T-helper 2 cell treated with Interferon-gamma antibody and Interleukin-4, amounts not matched to agents 5 μg/mL and 100 μg/mL, for 36 hours (primary cell): ENCODE measurements at regions not wholly inside any gene's neighbourhood (a gene's known extent, or its start where the extent isn't known, plus 50 kb on each side); places are given as distances from the start of the nearest gene placed in this dataset.
"Not testable (repeated sequence)": the region's sequence is repeated elsewhere in the genome, so short reads cannot be mapped to it uniquely, and the experiment has no call there.

Experiments
- DNase-seq: peaks from one replicate; pipeline ENCODE4 v3.0.0; 2021; ENCODE audit warnings: low spot score
- H3K27ac Mint-ChIP-seq: one replicate; pipeline ENCODE4 v1.8.0; 2021; ENCODE audit warnings: mild to moderate bottlenecking, mixed read lengths
- H3K27me3 Mint-ChIP-seq: one replicate; pipeline ENCODE4 v1.8.0; 2021; ENCODE audit warnings: low read depth, mixed read lengths
- H3K36me3 Mint-ChIP-seq: one replicate; pipeline ENCODE4 v1.8.0; 2021; ENCODE audit warnings: low read depth, mixed read lengths
- H3K4me1 Mint-ChIP-seq: one replicate; pipeline ENCODE4 v1.8.0; 2021; ENCODE audit warnings: low read depth, mixed read lengths
- H3K4me3 Mint-ChIP-seq: one replicate; pipeline ENCODE4 v1.8.0; 2022; ENCODE audit warnings: mild to moderate bottlenecking, moderate library complexity, mixed read lengths
- H3K9me3 Mint-ChIP-seq: one replicate; pipeline ENCODE4 v1.8.0; 2021; ENCODE audit warnings: mixed read lengths

DNA sequence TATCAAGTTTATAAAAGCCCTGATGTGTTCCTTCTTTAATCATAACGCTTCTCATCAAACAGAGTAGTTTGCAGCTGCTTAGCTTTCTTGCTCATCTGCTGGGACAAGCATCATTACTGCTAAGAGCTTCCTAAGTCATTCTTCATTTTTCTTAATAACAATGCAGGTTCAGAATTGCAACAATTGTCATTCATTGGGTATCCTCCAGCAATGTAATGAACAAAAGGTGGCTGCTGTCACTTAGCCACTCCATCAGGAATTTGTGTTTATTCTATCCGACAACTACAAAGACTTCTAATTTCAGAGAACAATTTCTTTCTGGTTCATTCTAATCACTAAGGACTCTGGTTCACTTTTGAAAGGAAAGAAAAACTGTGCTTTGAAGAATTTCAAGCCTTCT is 836.7 kb upstream of the CDH10 start:
- DNase-seq = no peak
- H3K4me1 Mint-ChIP-seq = no peaks in the 10 kb centered on the region
- H3K27me3 Mint-ChIP-seq = no peaks in the 10 kb centered on the region
- H3K9me3 Mint-ChIP-seq = peaks cover 15% of the 10 kb centered on the region
- H3K4me3 Mint-ChIP-seq = no peak overlapping the region
- H3K27ac Mint-ChIP-seq = no peak overlapping the region
- H3K36me3 Mint-ChIP-seq = no peaks in the 10 kb centered on the region

DNA sequence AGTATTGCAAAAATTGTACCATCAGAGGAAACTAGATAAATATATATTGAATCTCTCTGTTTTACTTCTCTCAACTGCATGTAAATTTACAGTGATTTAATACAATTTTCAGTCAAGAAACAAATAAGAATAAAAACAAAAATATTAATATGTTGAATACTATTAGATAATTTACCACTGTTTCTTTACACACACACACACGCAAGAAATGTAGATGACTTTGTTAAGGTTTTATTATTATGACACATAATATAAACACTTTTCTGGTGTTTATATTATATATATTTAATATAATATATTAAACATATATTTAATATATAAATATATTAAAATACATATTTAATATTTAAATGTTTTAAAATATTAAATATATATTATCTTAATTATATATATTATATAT is 814.3 kb upstream of the CDH10 start:
- Mint-ChIP-seq H3K4me1 (no peaks in the 10 kb centered on the region), H3K27me3 (no peaks in the 10 kb centered on the region), H3K27ac (no peak overlapping the region), H3K36me3 (no peaks in the 10 kb centered on the region), H3K4me3 (no peak overlapping the region), H3K9me3 (peaks cover 44% of the 10 kb centered on the region)
- DNase-seq = no peak

DNA sequence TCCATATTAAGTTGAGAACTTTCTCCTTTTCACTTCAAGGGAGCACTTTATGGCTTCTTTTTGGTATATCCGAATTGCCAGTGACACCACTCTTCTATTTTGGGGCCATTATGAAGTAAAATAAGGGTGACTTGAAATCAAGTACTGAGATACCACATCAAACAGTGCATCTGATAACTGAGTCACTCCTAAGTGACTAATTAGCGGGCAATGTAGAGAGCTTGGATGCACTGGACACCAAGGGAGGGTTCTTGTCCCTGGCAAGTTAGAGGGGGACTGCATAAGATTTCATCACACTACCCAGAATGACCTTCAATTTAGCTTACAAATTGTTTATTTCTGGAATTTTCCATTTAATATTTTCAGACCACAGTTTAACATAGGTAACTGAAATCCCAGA is 813.9 kb upstream of the CDH10 start:
- H3K36me3 Mint-ChIP-seq = no peaks in the 10 kb centered on the region
- no peaks in the 10 kb centered on the region for H3K4me1 Mint-ChIP-seq
- no peak overlapping the region for H3K4me3 Mint-ChIP-seq
- no peak overlapping the region for H3K27ac Mint-ChIP-seq
- H3K27me3 Mint-ChIP-seq = no peaks in the 10 kb centered on the region
- peaks cover 45% of the 10 kb centered on the region for H3K9me3 Mint-ChIP-seq
- DNase-seq = no peak

DNA sequence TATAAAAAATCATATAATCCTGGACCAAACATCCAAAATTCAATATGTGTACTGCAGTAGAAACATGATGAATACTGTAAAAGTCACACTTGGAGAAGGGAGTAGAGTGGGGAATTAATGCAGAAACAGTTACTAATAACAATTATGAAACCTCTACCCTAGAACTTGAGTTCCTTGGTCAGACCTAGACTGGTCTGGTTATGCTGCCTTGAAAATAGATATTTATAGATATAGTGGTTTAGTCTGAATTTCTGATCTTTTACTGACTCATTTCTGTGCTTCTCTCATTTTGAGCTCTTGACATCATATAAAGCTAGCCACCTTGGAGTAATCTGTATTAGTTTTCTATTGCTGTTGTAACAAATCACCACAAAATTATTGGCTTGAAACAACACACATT is 808.7 kb upstream of the CDH10 start:
- H3K27me3 Mint-ChIP-seq = no peaks in the 10 kb centered on the region
- DNase-seq = no peak
- H3K4me3 Mint-ChIP-seq = no peak overlapping the region
- H3K36me3 Mint-ChIP-seq = no peaks in the 10 kb centered on the region
- H3K9me3 Mint-ChIP-seq = peaks cover 48% of the 10 kb centered on the region
- H3K4me1 Mint-ChIP-seq = no peaks in the 10 kb centered on the region
- H3K27ac Mint-ChIP-seq = no peak overlapping the region

DNA sequence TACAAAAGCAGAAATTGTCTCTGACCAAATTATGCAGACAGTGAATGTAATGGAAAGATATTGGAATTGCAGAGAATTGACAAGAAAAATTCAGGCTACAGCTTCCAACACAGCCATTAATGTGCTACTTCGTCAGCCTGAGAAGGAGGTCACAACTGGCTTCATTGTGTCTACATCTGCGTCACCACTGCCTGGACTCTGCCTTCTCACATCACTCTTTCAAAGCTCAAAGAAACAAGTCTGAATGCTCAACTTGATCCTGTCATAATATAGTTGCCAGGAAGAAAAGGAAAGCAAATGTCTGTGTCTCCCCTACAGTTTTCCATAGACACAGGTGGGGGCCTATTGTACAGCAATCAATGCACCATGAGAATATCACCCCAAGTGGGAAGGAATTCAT is 806.5 kb upstream of the CDH10 start:
- H3K4me3 Mint-ChIP-seq = no peak overlapping the region

DNA sequence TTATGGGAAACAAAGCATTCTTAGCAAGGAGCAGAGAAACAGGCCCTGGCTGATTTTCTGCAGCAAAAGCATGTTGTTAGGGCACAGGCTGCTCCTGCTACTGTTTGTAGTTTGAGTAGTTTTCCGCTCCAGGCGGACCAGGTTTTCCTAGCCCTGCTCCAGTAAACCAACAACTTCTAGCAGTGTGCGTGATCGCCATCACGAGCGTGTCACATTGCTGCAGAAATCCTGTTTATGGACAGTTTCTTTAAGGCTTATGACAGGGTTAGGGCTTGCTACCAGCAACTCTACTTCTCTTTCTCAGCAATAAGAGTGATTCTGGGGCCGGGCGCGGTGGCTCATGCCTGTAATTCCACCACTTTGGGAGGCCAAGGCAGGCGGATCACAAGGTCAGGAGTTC is 803.9 kb upstream of the CDH10 start:
- Mint-ChIP-seq H3K4me1 (no peaks in the 10 kb centered on the region), H3K4me3 (no peak overlapping the region), H3K9me3 (peaks cover 35% of the 10 kb centered on the region), H3K27me3 (no peaks in the 10 kb centered on the region), H3K27ac (no peak overlapping the region), H3K36me3 (no peaks in the 10 kb centered on the region)
- DNase-seq = no peak

More for the DNA sequence above, 806.5 kb upstream of the CDH10 start:
- Mint-ChIP-seq H3K9me3 (peaks cover 42% of the 10 kb centered on the region), H3K36me3 (no peaks in the 10 kb centered on the region), H3K4me1 (no peaks in the 10 kb centered on the region), H3K27ac (no peak overlapping the region), H3K27me3 (no peaks in the 10 kb centered on the region)
- DNase-seq = no peak

DNA sequence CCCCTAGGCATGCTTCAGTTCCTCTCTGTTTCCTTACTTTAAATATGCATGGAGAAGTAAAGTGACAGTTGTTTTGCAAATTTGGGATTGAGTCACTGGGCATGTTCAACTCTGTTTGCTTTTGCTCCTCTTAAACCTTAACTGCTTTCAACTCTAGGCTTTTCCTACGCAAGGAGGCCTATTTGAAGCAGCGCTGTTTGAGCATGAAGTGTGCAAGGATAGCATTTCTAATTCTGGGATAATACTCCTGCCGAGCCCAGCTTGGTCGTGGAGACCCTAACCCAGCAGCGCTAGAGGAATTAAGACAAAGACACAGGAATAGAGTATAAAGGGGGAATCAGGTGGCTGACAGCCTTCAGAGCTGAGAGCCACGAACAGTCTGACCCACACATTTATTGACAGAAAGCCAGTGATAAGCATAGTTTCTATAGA is 803.4 kb upstream of the CDH10 start:
- H3K4me1 Mint-ChIP-seq = no peaks in the 10 kb centered on the region
- H3K27ac Mint-ChIP-seq = no peak overlapping the region
- peaks cover 33% of the 10 kb centered on the region for H3K9me3 Mint-ChIP-seq
- no peaks in the 10 kb centered on the region for H3K27me3 Mint-ChIP-seq
- no peak for DNase-seq
- H3K36me3 Mint-ChIP-seq = no peaks in the 10 kb centered on the region
- no peak overlapping the region for H3K4me3 Mint-ChIP-seq

DNA sequence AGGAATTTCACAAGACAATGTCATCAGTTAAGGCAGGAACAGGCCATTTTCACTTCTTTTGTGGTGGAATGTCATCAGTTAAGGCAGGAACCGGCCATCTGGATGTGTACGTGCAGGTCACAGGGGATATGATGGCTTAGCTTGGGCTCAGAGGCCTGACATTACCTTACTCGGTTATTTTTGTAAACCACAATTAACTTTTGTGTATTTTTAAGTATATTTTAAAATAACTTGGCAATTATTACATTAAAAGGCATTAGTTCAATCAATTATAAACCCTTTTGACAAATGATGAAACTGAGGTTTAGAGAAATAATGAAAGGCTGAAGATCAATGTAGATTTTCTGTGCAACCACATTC is 801.3 kb upstream of the CDH10 start:
- H3K36me3 Mint-ChIP-seq, H3K4me3 Mint-ChIP-seq, H3K27ac Mint-ChIP-seq, DNase-seq, H3K4me1 Mint-ChIP-seq, H3K27me3 Mint-ChIP-seq: not testable (repeated sequence)
- peaks cover 27% of the 10 kb centered on the region for H3K9me3 Mint-ChIP-seq

DNA sequence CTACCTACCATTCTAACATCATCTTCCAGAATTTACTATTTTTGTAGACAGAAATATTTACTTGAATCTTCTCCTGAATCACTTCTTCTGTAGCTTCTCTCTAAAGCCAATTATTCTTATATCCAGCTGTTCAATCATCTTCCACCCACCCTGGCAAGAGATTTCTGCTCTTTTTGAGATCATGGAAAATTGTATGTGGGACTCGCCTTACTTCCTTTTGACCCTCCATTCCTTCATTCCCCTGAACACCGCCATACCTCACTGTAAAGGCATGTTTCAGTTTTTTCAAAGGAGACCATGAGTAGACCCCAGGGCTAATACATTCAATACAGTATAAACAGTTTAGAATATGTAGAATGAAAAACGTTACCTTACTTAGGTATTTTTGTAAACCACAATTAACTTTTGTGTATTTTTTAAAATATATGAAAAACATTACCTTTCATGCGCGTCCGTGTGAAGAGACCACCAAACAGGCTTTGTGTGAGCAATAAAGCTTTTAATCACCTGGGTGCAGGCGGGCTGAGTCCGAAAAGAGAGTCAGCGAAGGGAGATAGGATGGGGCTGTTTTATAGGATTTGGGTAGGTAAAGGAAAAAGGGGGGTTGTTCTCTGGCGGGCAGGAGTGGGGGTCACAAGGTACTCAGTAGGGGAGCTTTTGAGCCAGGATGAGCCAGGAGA is 800.7 kb upstream of the CDH10 start:
- H3K36me3 Mint-ChIP-seq, H3K27me3 Mint-ChIP-seq, DNase-seq, H3K27ac Mint-ChIP-seq, H3K4me3 Mint-ChIP-seq, H3K4me1 Mint-ChIP-seq: not testable (repeated sequence)
- H3K9me3 Mint-ChIP-seq = peaks cover 27% of the 10 kb centered on the region

DNA sequence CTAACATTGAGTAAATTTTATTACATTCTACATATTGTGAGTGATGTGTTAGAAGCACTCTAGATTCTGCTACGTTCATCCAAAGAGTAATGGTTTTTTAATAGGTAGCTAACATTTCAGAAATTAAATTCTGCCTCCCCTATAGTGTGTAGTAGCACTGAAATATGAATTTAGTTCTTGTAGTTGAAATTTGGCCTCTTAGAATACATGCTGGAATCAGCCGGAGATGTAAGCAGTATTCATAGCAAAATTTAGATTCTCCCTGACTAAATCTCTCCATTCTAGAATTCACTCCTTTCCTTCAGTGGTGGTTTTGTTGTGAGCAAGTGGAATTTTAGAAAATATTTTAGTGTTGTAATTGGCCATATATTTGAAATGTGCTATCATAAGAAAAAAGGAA is 799.9 kb upstream of the CDH10 start:
- no peaks in the 10 kb centered on the region for H3K4me1 Mint-ChIP-seq
- no peak overlapping the region for H3K4me3 Mint-ChIP-seq
- H3K9me3 Mint-ChIP-seq = peaks cover 27% of the 10 kb centered on the region
- no peaks in the 10 kb centered on the region for H3K27me3 Mint-ChIP-seq
- no peaks in the 10 kb centered on the region for H3K36me3 Mint-ChIP-seq
- H3K27ac Mint-ChIP-seq = no peak overlapping the region
- no peak for DNase-seq

DNA sequence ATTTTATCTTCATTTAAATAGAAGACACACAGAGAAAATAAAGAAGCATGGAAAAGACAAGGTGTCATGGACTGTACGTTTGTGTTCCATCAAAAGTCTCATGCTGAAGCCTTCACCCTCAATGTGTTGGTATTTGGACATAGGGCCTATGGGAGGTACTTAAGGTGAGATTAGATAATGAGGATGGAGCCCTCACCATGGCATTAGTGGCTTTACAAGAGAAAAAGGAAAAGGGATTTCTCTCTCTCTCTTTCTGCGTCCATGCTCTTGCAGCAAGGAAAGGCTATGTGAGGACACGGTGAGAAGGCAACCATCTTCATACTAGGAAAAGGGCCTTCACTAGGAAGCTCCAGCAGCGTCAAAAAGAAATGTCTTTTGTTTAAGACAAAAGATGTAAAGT is 797.0 kb upstream of the CDH10 start:
- H3K4me1 Mint-ChIP-seq = no peaks in the 10 kb centered on the region

DNA sequence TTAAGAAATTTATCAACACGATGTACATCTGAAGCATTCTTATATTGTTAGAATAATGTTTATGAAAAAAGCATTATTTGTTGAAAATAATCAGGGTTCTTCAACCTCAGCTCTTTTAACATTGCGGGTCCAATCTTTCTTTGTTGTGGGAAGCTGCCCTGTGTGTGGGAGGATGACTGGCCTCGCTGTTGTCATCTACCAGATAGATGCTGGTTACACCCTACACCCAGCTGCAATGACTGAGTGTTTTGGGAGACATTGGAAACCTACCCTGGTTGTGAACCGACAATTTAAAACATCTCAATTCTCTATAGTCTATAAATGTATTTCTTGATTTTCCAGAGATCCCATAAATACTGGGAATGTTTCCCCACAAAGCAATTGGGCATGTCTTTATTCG is 794.2 kb upstream of the CDH10 start:
- DNase-seq = no peak

More for the DNA sequence above, 797.0 kb upstream of the CDH10 start:
- peaks cover 28% of the 10 kb centered on the region for H3K9me3 Mint-ChIP-seq
- no peaks in the 10 kb centered on the region for H3K27me3 Mint-ChIP-seq
- no peak for DNase-seq
- no peak overlapping the region for H3K27ac Mint-ChIP-seq
- no peak overlapping the region for H3K4me3 Mint-ChIP-seq
- H3K36me3 Mint-ChIP-seq = no peaks in the 10 kb centered on the region

DNA sequence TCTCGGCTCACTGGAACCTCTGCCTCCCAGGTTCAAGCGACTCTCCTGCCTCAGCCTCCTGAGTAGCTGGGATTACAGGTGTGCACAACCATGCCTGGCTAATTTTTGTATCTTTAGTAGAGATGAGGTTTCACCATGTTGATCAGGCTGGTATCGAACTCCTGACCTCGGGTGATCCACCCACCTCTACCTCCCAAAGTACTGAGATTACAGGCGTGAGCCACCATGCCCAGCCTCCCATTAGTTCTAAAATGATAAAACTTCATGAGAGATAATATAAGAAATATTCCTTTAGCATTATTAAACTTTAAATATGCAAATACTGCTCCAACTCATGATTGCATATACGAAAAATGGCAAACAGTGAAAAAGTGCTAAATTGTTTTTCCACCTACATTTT is 793.6 kb upstream of the CDH10 start:
- H3K4me3 Mint-ChIP-seq, H3K27ac Mint-ChIP-seq, H3K4me1 Mint-ChIP-seq, DNase-seq, H3K27me3 Mint-ChIP-seq, H3K36me3 Mint-ChIP-seq: not testable (repeated sequence)
- peaks cover 28% of the 10 kb centered on the region for H3K9me3 Mint-ChIP-seq

More for the DNA sequence above, 794.2 kb upstream of the CDH10 start:
- H3K27ac Mint-ChIP-seq = no peak overlapping the region
- H3K36me3 Mint-ChIP-seq = no peaks in the 10 kb centered on the region
- no peaks in the 10 kb centered on the region for H3K4me1 Mint-ChIP-seq
- H3K4me3 Mint-ChIP-seq = no peak overlapping the region
- no peaks in the 10 kb centered on the region for H3K27me3 Mint-ChIP-seq
- peaks cover 29% of the 10 kb centered on the region for H3K9me3 Mint-ChIP-seq

DNA sequence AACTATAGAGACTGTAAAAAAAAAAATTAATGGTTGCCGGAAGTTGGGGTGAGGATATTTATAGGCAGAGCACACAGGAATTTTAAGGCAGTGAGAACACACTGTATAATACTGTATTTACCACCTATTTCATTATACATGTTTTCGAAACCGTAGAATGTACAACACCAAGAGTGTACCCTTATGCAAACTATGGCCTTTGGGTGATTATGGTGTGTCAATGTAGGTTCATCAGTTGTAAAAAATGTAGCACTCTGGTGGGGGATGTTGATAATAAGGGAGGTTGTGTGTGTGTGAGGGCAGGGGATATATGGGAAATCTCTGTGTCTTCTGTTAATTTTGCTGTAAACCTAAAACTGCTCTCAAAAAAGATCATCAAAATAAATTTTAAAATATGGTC is 791.7 kb upstream of the CDH10 start:
- no peaks in the 10 kb centered on the region for H3K27me3 Mint-ChIP-seq
- H3K4me1 Mint-ChIP-seq = no peaks in the 10 kb centered on the region
- no peak overlapping the region for H3K27ac Mint-ChIP-seq
- no peak for DNase-seq
- H3K9me3 Mint-ChIP-seq = peaks cover 23% of the 10 kb centered on the region
- H3K36me3 Mint-ChIP-seq = no peaks in the 10 kb centered on the region
- H3K4me3 Mint-ChIP-seq = no peak overlapping the region

DNA sequence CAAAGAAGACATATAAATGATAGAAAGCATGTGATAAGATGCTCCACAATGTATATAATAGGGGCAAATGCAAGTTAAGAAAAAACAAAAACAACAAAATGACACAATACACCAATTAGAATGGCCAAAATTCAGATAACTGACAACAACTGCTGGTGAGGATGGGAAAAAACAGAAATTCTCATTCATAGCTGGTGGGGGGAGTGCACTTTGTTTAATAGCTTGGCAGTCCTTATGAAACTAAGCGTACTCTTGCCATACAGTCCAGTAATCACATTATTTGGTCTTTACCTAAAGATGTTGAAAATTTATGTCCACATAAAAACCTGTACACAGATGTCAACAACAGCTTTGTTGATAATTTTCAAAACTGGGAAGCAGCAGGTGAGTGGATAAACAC is 791.1 kb upstream of the CDH10 start:
- DNase-seq = no peak
- Mint-ChIP-seq H3K4me1 (no peaks in the 10 kb centered on the region), H3K9me3 (peaks cover 23% of the 10 kb centered on the region), H3K27me3 (no peaks in the 10 kb centered on the region), H3K36me3 (no peaks in the 10 kb centered on the region), H3K27ac (no peak overlapping the region), H3K4me3 (no peak overlapping the region)
